ENCODE measurements at regions not wholly inside any gene's neighbourhood (a gene's known extent, or its start where the extent isn't known, plus 50 kb on each side); places are given as distances from the start of the nearest gene placed in this dataset.

DNA sequence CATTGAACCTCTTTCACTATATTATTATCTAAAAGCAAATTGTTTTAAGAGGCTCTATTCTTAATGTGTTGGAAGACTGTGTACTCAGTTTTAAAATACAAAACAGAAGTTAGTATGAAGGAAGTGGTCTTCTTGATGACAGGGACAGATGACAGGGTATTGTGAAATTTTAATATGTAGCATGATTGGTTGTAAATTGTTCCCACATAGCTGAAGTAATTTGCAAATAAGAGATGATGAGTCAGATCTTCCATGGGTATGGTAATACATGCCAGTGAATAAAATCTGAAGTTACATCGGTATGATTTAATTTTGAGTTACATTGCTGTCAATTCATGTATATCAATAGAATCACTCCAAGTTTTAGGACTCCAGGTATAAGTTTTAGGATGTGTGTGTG, 454.8 kb downstream of the AEBP2 start:
- Histone ChIP-seq H3K79me2 (ENCODE audit: insufficient read depth, low read length) (no peaks in the 10 kb centered on the region), H3K4me2 (replicated peaks; ENCODE audit: extremely low read depth, low read length, poor library complexity, severe bottlenecking) (no peak overlapping the region), H3K27ac (ENCODE audit: low read depth in 1 of 2, low read length in 2 of 2) (no peak overlapping the region), H4K20me1 (ENCODE audit: insufficient read depth, low read length) (no peaks in the 10 kb centered on the region), H3K4me1 (ENCODE audit: control insufficient read depth in 1 of 2, insufficient read depth in 2 of 2, low read length in 2 of 2) (peaks cover 5 to 8% of the 10 kb centered on the region in 2 donors), H3K9ac (ENCODE audit: insufficient read depth, low read length, poor library complexity, severe bottlenecking) (no peak overlapping the region), H2AFZ (ENCODE audit: insufficient read depth, low read depth, low read length, poor library complexity, severe bottlenecking) (no peak overlapping the region), H3K4me3 (replicated peaks in 1 of 3; ENCODE audit: low read depth in 2 of 3, low read length in 3 of 3) (no peak overlapping the region), H3K27me3 (ENCODE audit: control insufficient read depth in 2 of 2, insufficient read depth in 2 of 2, low read length in 2 of 2) (no peaks in the 10 kb centered on the region), H3K36me3 (replicated peaks in 1 of 2; ENCODE audit: control insufficient read depth in 1 of 2, insufficient read depth in 2 of 2, low read length in 2 of 2) (no peaks in the 10 kb centered on the region), H3K9me3 (replicated peaks in 1 of 2; ENCODE audit: control insufficient read depth in 1 of 2, insufficient read depth in 1 of 2, low read length in 2 of 2) (no peaks in the 10 kb centered on the region)
- no peaks in the 10 kb centered on the region for H3K36me3 Mint-ChIP-seq
- intact Hi-C loops (cut with micrococcal nuclease) = no loop called here
- TF ChIP-seq, protein P1, sequence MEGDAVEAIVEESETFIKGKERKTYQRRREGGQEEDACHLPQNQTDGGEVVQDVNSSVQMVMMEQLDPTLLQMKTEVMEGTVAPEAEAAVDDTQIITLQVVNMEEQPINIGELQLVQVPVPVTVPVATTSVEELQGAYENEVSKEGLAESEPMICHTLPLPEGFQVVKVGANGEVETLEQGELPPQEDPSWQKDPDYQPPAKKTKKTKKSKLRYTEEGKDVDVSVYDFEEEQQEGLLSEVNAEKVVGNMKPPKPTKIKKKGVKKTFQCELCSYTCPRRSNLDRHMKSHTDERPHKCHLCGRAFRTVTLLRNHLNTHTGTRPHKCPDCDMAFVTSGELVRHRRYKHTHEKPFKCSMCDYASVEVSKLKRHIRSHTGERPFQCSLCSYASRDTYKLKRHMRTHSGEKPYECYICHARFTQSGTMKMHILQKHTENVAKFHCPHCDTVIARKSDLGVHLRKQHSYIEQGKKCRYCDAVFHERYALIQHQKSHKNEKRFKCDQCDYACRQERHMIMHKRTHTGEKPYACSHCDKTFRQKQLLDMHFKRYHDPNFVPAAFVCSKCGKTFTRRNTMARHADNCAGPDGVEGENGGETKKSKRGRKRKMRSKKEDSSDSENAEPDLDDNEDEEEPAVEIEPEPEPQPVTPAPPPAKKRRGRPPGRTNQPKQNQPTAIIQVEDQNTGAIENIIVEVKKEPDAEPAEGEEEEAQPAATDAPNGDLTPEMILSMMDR (IDR thresholded peaks at IDR 0.05) = no peak
- no peak overlapping the region for H3K4me3 Mint-ChIP-seq
- peaks cover 0 to 4% (median 1%) of the 10 kb centered on the region in 7 donors for H3K9me3 Mint-ChIP-seq
- H3K27ac Mint-ChIP-seq = peak overlapping the region in 3 of 7 donors; percentile 1 to 75 (median 58)
- H3K27me3 Mint-ChIP-seq (ENCODE audit: low read depth in 3 of 3) = peaks cover 0 to 2% (median 0%) of the 10 kb centered on the region in 3 donors
- DNase-seq = peak; percentile 36 to 74 (median 48)
- WGBS (ENCODE audit: insufficient coverage) = no CpG with 5 or more reads among the region's 1 CpG
- peaks cover 9% of the 10 kb centered on the region for H3K4me1 Mint-ChIP-seq

DNA sequence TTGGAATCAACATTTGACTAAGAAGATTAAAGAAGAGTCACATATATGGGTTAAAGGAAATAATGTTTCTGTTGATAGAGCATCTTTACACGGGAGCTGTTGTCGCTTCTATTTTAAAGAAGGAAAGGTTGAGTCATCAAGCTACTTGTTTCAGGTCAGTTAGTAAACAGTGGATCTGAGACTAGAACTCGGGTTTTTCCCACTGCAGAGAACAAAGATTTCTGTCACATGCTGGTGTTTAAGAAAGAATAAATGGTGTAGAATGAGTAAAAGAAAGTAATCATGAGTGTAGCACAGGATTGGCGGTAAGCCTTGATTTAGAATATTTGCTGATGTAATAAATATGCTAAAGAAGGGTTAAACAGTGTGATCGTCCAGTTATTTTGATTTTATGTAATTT, 455.5 kb downstream of the AEBP2 start:
- 66% methylated on average over 3 of the region's 5 CpGs for WGBS (ENCODE audit: insufficient coverage)
- no peak overlapping the region for H3K4me3 Mint-ChIP-seq
- no peak overlapping the region for H2AFZ ChIP-seq (ENCODE audit: insufficient read depth, low read depth, low read length, poor library complexity, severe bottlenecking)

More for the DNA sequence above, 455.5 kb downstream of the AEBP2 start:
- Histone ChIP-seq H4K20me1 (ENCODE audit: insufficient read depth, low read length) (no peaks in the 10 kb centered on the region), H3K27ac (ENCODE audit: low read depth in 1 of 2, low read length in 2 of 2) (no peak overlapping the region), H3K79me2 (ENCODE audit: insufficient read depth, low read length) (no peaks in the 10 kb centered on the region), H3K4me2 (replicated peaks; ENCODE audit: extremely low read depth, low read length, poor library complexity, severe bottlenecking) (no peak overlapping the region), H3K27me3 (ENCODE audit: control insufficient read depth in 2 of 2, insufficient read depth in 2 of 2, low read length in 2 of 2) (no peaks in the 10 kb centered on the region), H3K4me1 (ENCODE audit: control insufficient read depth in 1 of 2, insufficient read depth in 2 of 2, low read length in 2 of 2) (peaks cover 5 to 8% of the 10 kb centered on the region in 2 donors), H3K4me3 (replicated peaks in 1 of 3; ENCODE audit: low read depth in 2 of 3, low read length in 3 of 3) (no peak overlapping the region), H3K9me3 (replicated peaks in 1 of 2; ENCODE audit: control insufficient read depth in 1 of 2, insufficient read depth in 1 of 2, low read length in 2 of 2) (no peaks in the 10 kb centered on the region), H3K9ac (ENCODE audit: insufficient read depth, low read length, poor library complexity, severe bottlenecking) (no peak overlapping the region), H3K36me3 (replicated peaks in 1 of 2; ENCODE audit: control insufficient read depth in 1 of 2, insufficient read depth in 2 of 2, low read length in 2 of 2) (no peaks in the 10 kb centered on the region)
- DNase-seq = peak in 1 of 3 donors; percentile 53
- peaks cover 0 to 4% (median 1%) of the 10 kb centered on the region in 7 donors for H3K9me3 Mint-ChIP-seq
- intact Hi-C loops (cut with micrococcal nuclease) = no loop called here
- H3K27me3 Mint-ChIP-seq (ENCODE audit: low read depth in 3 of 3) = peaks cover 0 to 2% (median 0%) of the 10 kb centered on the region in 3 donors
- peaks cover 9% of the 10 kb centered on the region for H3K4me1 Mint-ChIP-seq
- no peaks in the 10 kb centered on the region for H3K36me3 Mint-ChIP-seq
- TF ChIP-seq, protein P1 (IDR thresholded peaks at IDR 0.05) = no peak
- H3K27ac Mint-ChIP-seq = peak overlapping the region in 3 of 7 donors; percentile 1 to 75 (median 58)
